SH-SY5Y (cell line): ENCODE measurements at regions not wholly inside any gene's neighbourhood (a gene's known extent, or its start where the extent isn't known, plus 50 kb on each side); places are given as distances from the start of the nearest gene placed in this dataset.

Experiments used
- GATA2 ChIP-seq: IDR thresholded peaks from 2 replicates; pipeline ENCODE4 v1.6.1; 2011; ENCODE audit warnings: mild to moderate bottlenecking, low read depth, low read length
- GATA3 ChIP-seq: IDR thresholded peaks from 2 replicates; pipeline ENCODE4 v1.6.1; 2011; ENCODE audit warnings: low read depth, mild to moderate bottlenecking, low read length, moderate library complexity

- TF ChIP-seq GATA2 = no peak
- TF ChIP-seq GATA3 = no peak
Measured at GRCh38 chr16:7158481-7158880, 174.2 kb upstream of the RBFOX1 start.
